Trophoblast cell (in vitro differentiated cells and primary cell): ENCODE measurements at regions not wholly inside any gene's neighbourhood (a gene's known extent, or its start where the extent isn't known, plus 50 kb on each side); places are given as distances from the start of the nearest gene placed in this dataset.

Experiments used
- DNase-seq, 2 donors: peaks; one replicate each; pipeline ENCODE4 v3.0.0-alpha.2; 2016
- H2AFZ ChIP-seq: 2 replicates; pipeline ENCODE4 v1.6.1; 2013; ENCODE audit warnings: low read length, moderate library complexity, mild to moderate bottlenecking; ENCODE audit not compliant: insufficient read depth, poor library complexity
- H2AK5ac ChIP-seq: 2 replicates; pipeline ENCODE4 v1.6.1; 2013; ENCODE audit warnings: mild to moderate bottlenecking, low read length
- H2BK120ac ChIP-seq: 2 replicates; pipeline ENCODE4 v1.6.1; 2013; ENCODE audit warnings: low read length, mild to moderate bottlenecking, moderate library complexity; ENCODE audit not compliant: insufficient read depth, poor library complexity
- H2BK12ac ChIP-seq: 2 replicates; pipeline ENCODE4 v1.6.1; 2013; ENCODE audit warnings: mild to moderate bottlenecking, low read length, moderate library complexity
- H2BK5ac ChIP-seq: 2 replicates; pipeline ENCODE4 v1.6.1; 2013; ENCODE audit warnings: low read length, low read depth, moderate library complexity, mild to moderate bottlenecking; ENCODE audit not compliant: poor library complexity
- H3K14ac ChIP-seq: 2 replicates; pipeline ENCODE4 v1.6.1; 2013; ENCODE audit warnings: mild to moderate bottlenecking, low read length
- H3K18ac ChIP-seq: 2 replicates; pipeline ENCODE4 v1.6.1; 2013; ENCODE audit warnings: mild to moderate bottlenecking, low read length
- H3K23ac ChIP-seq: 2 replicates; pipeline ENCODE4 v1.6.1; 2013; ENCODE audit warnings: low read length
- H3K27ac ChIP-seq: 2 replicates; pipeline ENCODE4 v1.5.1; 2013; ENCODE audit warnings: low read depth, mild to moderate bottlenecking, inconsistent platforms, low read length, moderate library complexity
- H3K27me3 ChIP-seq: 2 replicates; pipeline ENCODE4 v1.6.1; 2013; ENCODE audit warnings: inconsistent platforms, mild to moderate bottlenecking, low read length, moderate library complexity; ENCODE audit not compliant: insufficient read depth
- H3K36me3 ChIP-seq, 2 experiments: 1 replicate in 1 of 2; 2 replicates in 1 of 2; pipeline ENCODE4 v1.6.1; 2013; ENCODE audit warnings: low read length in 2 of 2, mild to moderate bottlenecking in 2 of 2, moderate library complexity in 1 of 2; ENCODE audit not compliant: insufficient read depth in 2 of 2, control insufficient read depth in 1 of 2
- H3K4ac ChIP-seq: 2 replicates; pipeline ENCODE4 v1.6.1; 2013; ENCODE audit warnings: low read depth, mild to moderate bottlenecking, low read length, moderate library complexity
- H3K4me1 ChIP-seq, 2 experiments: 1 replicate in 1 of 2; 2 replicates in 1 of 2; pipeline ENCODE4 v1.6.1; 2013; ENCODE audit warnings: low read length in 2 of 2, mild to moderate bottlenecking in 2 of 2, moderate library complexity in 1 of 2; ENCODE audit not compliant: insufficient read depth in 2 of 2, control insufficient read depth in 1 of 2
- H3K4me2 ChIP-seq: 2 replicates; pipeline ENCODE4 v1.6.1; 2013; ENCODE audit warnings: inconsistent platforms, mild to moderate bottlenecking, low read length, moderate library complexity
- H3K4me3 ChIP-seq: 2 replicates; pipeline ENCODE4 v1.5.1; 2013; ENCODE audit warnings: mild to moderate bottlenecking, low read depth, low read length, inconsistent platforms
- H3K79me1 ChIP-seq: one replicate; pipeline ENCODE4 v1.6.1; 2013; ENCODE audit warnings: low read length
- H3K79me2 ChIP-seq: 2 replicates; pipeline ENCODE4 v1.6.1; 2013; ENCODE audit warnings: low read length, mild to moderate bottlenecking; ENCODE audit not compliant: control insufficient read depth, insufficient read depth, poor library complexity
- H3K9ac ChIP-seq: 2 replicates; pipeline ENCODE4 v1.6.1; 2013; ENCODE audit warnings: mild to moderate bottlenecking, low read length
- H3K9me3 ChIP-seq: 2 replicates; pipeline ENCODE4 v1.6.1; 2013; ENCODE audit warnings: low read depth, mild to moderate bottlenecking, control low read depth, inconsistent platforms, low read length; ENCODE audit not compliant: insufficient read depth
- H4K12ac ChIP-seq: 2 replicates; pipeline ENCODE4 v1.6.1; 2013; ENCODE audit warnings: low read depth, mild to moderate bottlenecking, low read length, moderate library complexity
- H4K8ac ChIP-seq: 2 replicates; pipeline ENCODE4 v1.6.1; 2013; ENCODE audit warnings: low read depth, mild to moderate bottlenecking, low read length, moderate library complexity
- H4K91ac ChIP-seq: one replicate; pipeline ENCODE4 v1.6.1; 2013; ENCODE audit warnings: low read depth, mild to moderate bottlenecking, low read length, moderate library complexity
- WGBS: extraction: QIAGEN DNeasy Blood & Tissue Kit; methylation state at CpG from one replicate; pipeline ENCODE4 v1.1.7; 2013; ENCODE audit warnings: missing lambda C conversion rate; ENCODE audit not compliant: insufficient read length, insufficient coverage; ENCODE audit errors: extremely low coverage; 5-methylcytosine and 5-hydroxymethylcytosine counted together

- Histone ChIP-seq H3K9me3 (no peaks in the 10 kb centered on the region), H4K91ac (no peak overlapping the region), H3K27ac (no peak overlapping the region), H2AK5ac (no peak overlapping the region), H3K9ac (no peak overlapping the region), H3K36me3 (no peaks in the 10 kb centered on the region), H2BK120ac (no peak overlapping the region), H2AFZ (no peak overlapping the region), H3K14ac (no peak overlapping the region), H3K18ac (no peak overlapping the region), H2BK12ac (no peak overlapping the region), H3K4me3 (no peak overlapping the region), H3K23ac (no peak overlapping the region), H3K79me2 (no peaks in the 10 kb centered on the region), H2BK5ac (no peak overlapping the region), H3K4me1 (no peaks in the 10 kb centered on the region), H3K79me1 (no peaks in the 10 kb centered on the region), H4K12ac (no peak overlapping the region), H3K4ac (no peak overlapping the region), H4K8ac (no peak overlapping the region), H3K27me3 (no peaks in the 10 kb centered on the region), H3K4me2 (no peak overlapping the region)
- no peak for DNase-seq
- WGBS: no CpG with 5 or more reads among the region's 3 CpGs
These were observed 307.1 kb downstream of the SEMA3D start for GRCh38 chr7:84879570-84880325.

DNA sequence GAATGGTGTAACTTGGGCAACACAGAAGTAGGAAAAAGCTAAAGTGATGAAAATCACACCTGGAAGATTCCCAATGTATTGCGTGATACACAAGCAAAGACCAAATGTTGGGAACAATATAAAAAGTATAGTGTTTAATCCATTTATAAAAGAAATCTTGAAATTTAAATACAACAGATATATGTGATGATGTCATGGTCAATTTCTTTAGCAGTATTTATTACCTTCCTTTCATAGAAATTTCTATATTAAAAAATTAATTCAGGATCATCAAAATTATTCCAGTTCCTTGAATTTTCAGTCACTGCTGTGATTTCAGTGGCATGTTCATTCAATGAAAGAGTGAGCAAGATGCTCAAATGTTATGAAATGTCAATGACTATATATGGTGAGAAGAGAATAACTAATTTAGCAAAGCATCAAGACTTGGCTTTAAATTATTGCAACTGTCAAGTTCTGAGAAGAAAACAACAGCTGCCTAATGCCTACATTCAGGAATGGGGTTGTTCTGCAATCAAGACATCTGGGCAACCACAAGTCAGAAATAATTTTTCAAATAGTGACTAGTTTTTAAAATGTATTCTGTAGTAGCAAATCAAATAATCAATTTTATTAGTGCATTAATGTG lies 308.8 kb downstream of the SEMA3D start:
- DNase-seq: no peak
- no peak overlapping the region for H3K4ac ChIP-seq
- H2BK5ac ChIP-seq: no peak overlapping the region
- no peak overlapping the region for H4K12ac ChIP-seq
- H3K79me1 ChIP-seq: no peaks in the 10 kb centered on the region
- H3K9me3 ChIP-seq: no peaks in the 10 kb centered on the region
- no peaks in the 10 kb centered on the region for H3K36me3 ChIP-seq
- H3K23ac ChIP-seq: no peak overlapping the region
- H2AFZ ChIP-seq: no peak overlapping the region
- H2BK120ac ChIP-seq: no peak overlapping the region
- H3K79me2 ChIP-seq: no peaks in the 10 kb centered on the region
- H2AK5ac ChIP-seq: no peak overlapping the region
- H3K9ac ChIP-seq: no peak overlapping the region
- H4K91ac ChIP-seq: no peak overlapping the region
- no peak overlapping the region for H2BK12ac ChIP-seq
- H3K18ac ChIP-seq: no peak overlapping the region
- H3K4me2 ChIP-seq: no peak overlapping the region
- H3K4me3 ChIP-seq: no peak overlapping the region
- no peak overlapping the region for H3K14ac ChIP-seq
- no peak overlapping the region for H3K27ac ChIP-seq
- no CpG with 5 or more reads among the region's 1 CpG for WGBS
- no peak overlapping the region for H4K8ac ChIP-seq
- H3K27me3 ChIP-seq: no peaks in the 10 kb centered on the region
- no peaks in the 10 kb centered on the region for H3K4me1 ChIP-seq

DNA sequence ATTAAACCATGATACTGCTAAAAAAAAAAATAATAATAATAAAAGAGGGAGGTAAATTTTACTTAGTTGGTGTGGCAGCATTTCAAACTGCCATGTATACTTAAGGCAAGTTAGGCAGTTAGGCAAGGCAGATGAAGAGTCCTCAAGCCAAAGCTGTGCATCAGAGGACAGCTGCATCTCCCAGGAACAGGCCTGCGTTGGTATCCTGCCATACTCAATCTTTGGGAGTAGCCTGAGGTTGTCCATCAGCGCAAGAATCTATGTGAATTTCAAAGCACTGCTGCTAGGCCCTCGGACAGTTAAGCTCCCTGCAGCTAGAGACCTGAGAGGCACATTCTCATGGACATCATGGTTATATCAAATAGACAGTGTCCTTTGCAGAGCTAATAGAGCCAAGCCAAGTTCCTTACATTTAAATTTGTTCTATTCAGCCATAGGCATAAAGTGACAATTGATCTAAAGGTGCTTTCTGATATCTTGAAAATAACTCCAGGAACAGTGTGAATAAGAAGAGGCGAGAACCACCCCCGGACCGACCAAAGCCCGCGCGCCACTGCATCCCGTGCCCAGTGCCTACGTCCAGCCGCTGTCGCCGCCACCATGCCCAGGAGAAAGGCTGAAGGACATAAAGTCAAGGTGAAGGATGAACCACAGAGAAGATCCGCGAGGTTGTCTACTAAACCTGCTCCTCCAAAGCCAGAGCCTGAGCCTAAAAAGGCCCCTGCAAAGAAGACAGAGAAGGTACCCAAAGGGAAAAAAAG lies 310.6 kb downstream of the SEMA3D start:
- Histone ChIP-seq H2BK12ac (no peak overlapping the region), H3K79me1 (no peaks in the 10 kb centered on the region), H3K14ac (no peak overlapping the region), H2AK5ac (no peak overlapping the region), H4K91ac (no peak overlapping the region), H3K4me2 (no peak overlapping the region), H3K79me2 (no peaks in the 10 kb centered on the region), H2AFZ (no peak overlapping the region), H2BK120ac (no peak overlapping the region), H2BK5ac (no peak overlapping the region), H3K18ac (no peak overlapping the region), H4K12ac (no peak overlapping the region), H4K8ac (no peak overlapping the region), H3K27me3 (no peaks in the 10 kb centered on the region), H3K27ac (no peak overlapping the region), H3K23ac (no peak overlapping the region), H3K9me3 (no peaks in the 10 kb centered on the region), H3K4me1 (no peaks in the 10 kb centered on the region), H3K4ac (no peak overlapping the region), H3K4me3 (no peak overlapping the region), H3K36me3 (no peaks in the 10 kb centered on the region), H3K9ac (no peak overlapping the region)
- DNase-seq: no peak
- no CpG with 5 or more reads among the region's 16 CpGs for WGBS

- Histone ChIP-seq H3K4me1 (no peaks in the 10 kb centered on the region), H2AK5ac (no peak overlapping the region), H4K8ac (no peak overlapping the region), H2AFZ (no peak overlapping the region), H2BK120ac (no peak overlapping the region), H3K9me3 (no peaks in the 10 kb centered on the region), H3K9ac (no peak overlapping the region), H3K79me1 (no peaks in the 10 kb centered on the region), H4K91ac (no peak overlapping the region), H2BK12ac (no peak overlapping the region), H3K18ac (no peak overlapping the region), H3K79me2 (no peaks in the 10 kb centered on the region), H3K27me3 (no peaks in the 10 kb centered on the region), H3K4ac (no peak overlapping the region), H4K12ac (no peak overlapping the region), H3K4me2 (no peak overlapping the region), H3K23ac (no peak overlapping the region), H3K4me3 (no peak overlapping the region), H3K36me3 (no peaks in the 10 kb centered on the region), H2BK5ac (no peak overlapping the region), H3K14ac (no peak overlapping the region), H3K27ac (no peak overlapping the region)
- WGBS: no CpG with 5 or more reads among the region's 1 CpG
- no peak for DNase-seq
These were observed 321.3 kb downstream of the SEMA3D start for GRCh38 chr7:84865560-84865959.
